ENCODE measurements at regions not wholly inside any gene's neighbourhood (a gene's known extent, or its start where the extent isn't known, plus 50 kb on each side); places are given as distances from the start of the nearest gene placed in this dataset.

- no peak for TF ChIP-seq ZBTB5 (IDR thresholded peaks at IDR 0.05)
These were observed 527.2 kb upstream of the WSB1 start (continued) for GRCh38 chr17:26766743-26767142.

GRCh38 chr17:26773189-26774188 is 520.4 kb upstream of the WSB1 start:
- Histone ChIP-seq H3K27ac (ENCODE audit: extremely low read depth, low read depth, low read length) (no peak overlapping the region), H3K9ac (ENCODE audit: insufficient read depth in 1 of 2, low read depth in 2 of 2, low read length in 2 of 2) (no peak overlapping the region), H3K27me3 (ENCODE audit: control insufficient read depth in 2 of 2, insufficient read depth in 2 of 2, low read length in 2 of 2) (no peaks in the 10 kb centered on the region), H3K4me3 (no peak overlapping the region), H3K4me1 (replicated peaks in 1 of 2; ENCODE audit: control insufficient read depth in 2 of 2, insufficient read depth in 2 of 2, low read length in 2 of 2) (no peaks in the 10 kb centered on the region), H4K20me1 (replicated peaks; ENCODE audit: control insufficient read depth, insufficient read depth, low read length) (no peaks in the 10 kb centered on the region), H3K9me3 (replicated peaks; ENCODE audit: control insufficient read depth, insufficient read depth, low read depth, low read length) (no peaks in the 10 kb centered on the region), H3K4me2 (ENCODE audit: insufficient read depth, low read length) (no peak overlapping the region), H2AFZ (ENCODE audit: low read depth, low read length) (no peak overlapping the region), H3K79me2 (ENCODE audit: control insufficient read depth, insufficient read depth, low read length) (no peaks in the 10 kb centered on the region), H3K9me1 (ENCODE audit: control insufficient read depth, insufficient read depth, low read length) (no peaks in the 10 kb centered on the region), H3K36me3 (ENCODE audit: control insufficient read depth, insufficient read depth, low read length) (no peaks in the 10 kb centered on the region)
- FAIRE-seq (no peak), ATAC-seq (no peak), DNase-seq (ENCODE audit: extremely low read depth in 1 of 4, low spot score in 3 of 4) (no peak)
- 39% methylated on average over 30 of the region's 118 CpGs for WGBS (ENCODE audit: insufficient coverage, low coverage, missing lambda C conversion rate)
- in situ Hi-C loops (cut with MboI) = no loop called here
- CTCF ChIA-PET (ENCODE audit: low intra/inter-chr PET ratio) = no interaction called here
- intact Hi-C loops (cut with micrococcal nuclease) = no loop called here
- POLR2A ChIA-PET = no interaction called here
- no TSS peak for BruUV-seq (replicated peaks)
- TF ChIP-seq SMARCA5 (IDR thresholded peaks at IDR 0.05) = no peak
- no peak for TF ChIP-seq ATF4 (CRISPR knock-in tag; IDR thresholded peaks at IDR 0.05)
- no peak for TF ChIP-seq HMGXB4 (CRISPR knock-in tag; IDR thresholded peaks at IDR 0.05)
- no peak for TF ChIP-seq SMC3 (conservative IDR thresholded peaks at IDR 0.05; ENCODE audit: insufficient read depth, low read depth, low read length)
- TF ChIP-seq RREB1 (CRISPR knock-in tag; IDR thresholded peaks at IDR 0.05) = no peak
- TF ChIP-seq CHD2 (IDR thresholded peaks at IDR 0.05; ENCODE audit: low read depth, low read length) = no peak
- no peak for TF ChIP-seq FOXK1 (CRISPR knock-in tag; IDR thresholded peaks at IDR 0.05; ENCODE audit: borderline replicate concordance)
- no peak for TF ChIP-seq PHB2 (IDR thresholded peaks at IDR 0.05; ENCODE audit: low read depth)
